ENCODE measurements at regions not wholly inside any gene's neighbourhood (a gene's known extent, or its start where the extent isn't known, plus 50 kb on each side); places are given as distances from the start of the nearest gene placed in this dataset.

- Histone ChIP-seq H3K27ac (no peak overlapping the region), H3K36me3 (no peaks in the 10 kb centered on the region), H3K4me3 (no peak overlapping the region), H3K27me3 (no peaks in the 10 kb centered on the region), H3K9me3 (no peaks in the 10 kb centered on the region), H3K4me1 (no peaks in the 10 kb centered on the region)
- no peak for DNase-seq (ENCODE audit: low spot score)
- TF ChIP-seq CTCF (IDR thresholded peaks at IDR 0.05), result no peak
These were observed 290.6 kb upstream of the CCL2 start for GRCh38 chr17:33964344-33964979.

- Histone ChIP-seq H3K4me1 (no peaks in the 10 kb centered on the region), H3K9me3 (no peaks in the 10 kb centered on the region), H3K27me3 (no peaks in the 10 kb centered on the region), H3K4me3 (no peak overlapping the region), H3K27ac (no peak overlapping the region), H3K36me3 (no peaks in the 10 kb centered on the region)
- DNase-seq (ENCODE audit: low spot score), result no peak
- TF ChIP-seq CTCF (IDR thresholded peaks at IDR 0.05), result no peak
These were observed 288.6 kb upstream of the CCL2 start for GRCh38 chr17:33966410-33967059.

- Histone ChIP-seq H3K27me3 (no peaks in the 10 kb centered on the region), H3K4me3 (no peak overlapping the region), H3K4me1 (no peaks in the 10 kb centered on the region), H3K36me3 (no peaks in the 10 kb centered on the region), H3K9me3 (no peaks in the 10 kb centered on the region), H3K27ac (no peak overlapping the region)
- DNase-seq (ENCODE audit: low spot score), result no peak
- TF ChIP-seq CTCF (IDR thresholded peaks at IDR 0.05), result no peak
These were observed 287.3 kb upstream of the CCL2 start for GRCh38 chr17:33967608-33968349.

- no peak overlapping the region for H3K4me3 ChIP-seq
- H3K9me3 ChIP-seq, result no peaks in the 10 kb centered on the region
- no peaks in the 10 kb centered on the region for H3K36me3 ChIP-seq
- no peak for TF ChIP-seq CTCF (IDR thresholded peaks at IDR 0.05)
- no peak overlapping the region for H3K27ac ChIP-seq
- DNase-seq (ENCODE audit: low spot score), result no peak
- no peaks in the 10 kb centered on the region for H3K4me1 ChIP-seq
- no peaks in the 10 kb centered on the region for H3K27me3 ChIP-seq
These were observed 286.6 kb upstream of the CCL2 start for GRCh38 chr17:33968350-33969044.

GRCh38 chr17:33970279-33970678, 284.8 kb upstream of the CCL2 start:
- H3K36me3 ChIP-seq, result no peaks in the 10 kb centered on the region
- H3K4me1 ChIP-seq, result no peaks in the 10 kb centered on the region
- H3K27ac ChIP-seq, result no peak overlapping the region
- H3K27me3 ChIP-seq, result no peaks in the 10 kb centered on the region
- H3K4me3 ChIP-seq, result no peak overlapping the region
- H3K9me3 ChIP-seq, result no peaks in the 10 kb centered on the region
- no peak for TF ChIP-seq CTCF (IDR thresholded peaks at IDR 0.05)
- no peak for DNase-seq (ENCODE audit: low spot score)
